SK-N-SH (cell line): ENCODE measurements at regions not wholly inside any gene's neighbourhood (a gene's known extent, or its start where the extent isn't known, plus 50 kb on each side); places are given as distances from the start of the nearest gene placed in this dataset.

Experiments used
- NRF1 ChIP-seq: IDR thresholded peaks from 2 replicates; pipeline ENCODE4 v1.6.1; 2012; ENCODE audit warnings: low read depth, mild to moderate bottlenecking, low read length
- POLR2AphosphoS5 ChIP-seq: IDR thresholded peaks from 2 replicates; pipeline ENCODE4 v1.6.1; 2012; ENCODE audit warnings: low read depth, low read length
- RAD21 ChIP-seq: IDR thresholded peaks from 2 replicates; pipeline ENCODE4 v1.6.1; 2012; ENCODE audit warnings: mild to moderate bottlenecking, low read length
- SMC3 ChIP-seq: IDR thresholded peaks from 2 replicates; pipeline ENCODE4 v1.6.1; 2012; ENCODE audit warnings: low read depth, low read length, improper control_type of control experiment
- TAF1 ChIP-seq: IDR thresholded peaks from 2 replicates; pipeline ENCODE4 v1.6.1; 2012; ENCODE audit warnings: low read depth, mild to moderate bottlenecking, low read length, moderate library complexity, borderline replicate concordance
- TF ChIP-seq, protein P1 (sequence below): IDR thresholded peaks from 2 replicates; pipeline ENCODE4; 2012
- TF ChIP-seq, protein P2 (sequence below): fragments of 200-600 bp; sonication (generic); IDR thresholded peaks from 2 replicates; pipeline ENCODE4 v1.6.1; 2017; ENCODE audit warnings: antibody characterized with exemption, mild to moderate bottlenecking, moderate library complexity

DNA sequence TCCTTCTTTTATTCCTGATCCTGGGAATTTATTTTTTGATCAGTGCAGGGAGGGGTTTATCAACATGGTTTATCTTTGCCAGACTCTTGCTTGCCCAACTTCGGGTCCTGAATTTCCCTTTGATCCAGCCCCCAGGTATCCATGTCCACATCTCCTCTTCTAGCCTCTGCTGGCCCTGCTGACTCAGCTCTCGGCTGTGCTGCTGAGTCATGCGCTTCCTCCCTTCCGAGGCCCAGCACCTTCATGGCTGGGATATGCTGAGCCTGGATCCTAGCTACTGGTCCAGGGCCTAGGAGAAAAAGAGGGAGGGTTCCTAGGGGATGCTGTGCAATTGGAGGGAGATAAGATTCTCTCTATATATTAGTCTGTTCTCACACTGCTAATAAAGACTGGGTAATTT, 380.7 kb upstream of the SHH start:
- no peak for TF ChIP-seq SMC3
- TF ChIP-seq POLR2AphosphoS5, result no peak
- TF ChIP-seq RAD21, result no peak
- TF ChIP-seq, protein P1, sequence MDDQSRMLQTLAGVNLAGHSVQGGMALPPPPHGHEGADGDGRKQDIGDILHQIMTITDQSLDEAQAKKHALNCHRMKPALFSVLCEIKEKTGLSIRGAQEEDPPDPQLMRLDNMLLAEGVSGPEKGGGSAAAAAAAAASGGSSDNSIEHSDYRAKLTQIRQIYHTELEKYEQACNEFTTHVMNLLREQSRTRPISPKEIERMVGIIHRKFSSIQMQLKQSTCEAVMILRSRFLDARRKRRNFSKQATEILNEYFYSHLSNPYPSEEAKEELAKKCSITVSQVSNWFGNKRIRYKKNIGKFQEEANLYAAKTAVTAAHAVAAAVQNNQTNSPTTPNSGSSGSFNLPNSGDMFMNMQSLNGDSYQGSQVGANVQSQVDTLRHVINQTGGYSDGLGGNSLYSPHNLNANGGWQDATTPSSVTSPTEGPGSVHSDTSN, result no peak
- TF ChIP-seq, protein P2, sequence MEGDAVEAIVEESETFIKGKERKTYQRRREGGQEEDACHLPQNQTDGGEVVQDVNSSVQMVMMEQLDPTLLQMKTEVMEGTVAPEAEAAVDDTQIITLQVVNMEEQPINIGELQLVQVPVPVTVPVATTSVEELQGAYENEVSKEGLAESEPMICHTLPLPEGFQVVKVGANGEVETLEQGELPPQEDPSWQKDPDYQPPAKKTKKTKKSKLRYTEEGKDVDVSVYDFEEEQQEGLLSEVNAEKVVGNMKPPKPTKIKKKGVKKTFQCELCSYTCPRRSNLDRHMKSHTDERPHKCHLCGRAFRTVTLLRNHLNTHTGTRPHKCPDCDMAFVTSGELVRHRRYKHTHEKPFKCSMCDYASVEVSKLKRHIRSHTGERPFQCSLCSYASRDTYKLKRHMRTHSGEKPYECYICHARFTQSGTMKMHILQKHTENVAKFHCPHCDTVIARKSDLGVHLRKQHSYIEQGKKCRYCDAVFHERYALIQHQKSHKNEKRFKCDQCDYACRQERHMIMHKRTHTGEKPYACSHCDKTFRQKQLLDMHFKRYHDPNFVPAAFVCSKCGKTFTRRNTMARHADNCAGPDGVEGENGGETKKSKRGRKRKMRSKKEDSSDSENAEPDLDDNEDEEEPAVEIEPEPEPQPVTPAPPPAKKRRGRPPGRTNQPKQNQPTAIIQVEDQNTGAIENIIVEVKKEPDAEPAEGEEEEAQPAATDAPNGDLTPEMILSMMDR, result no peak
- TF ChIP-seq TAF1, result no peak
- TF ChIP-seq NRF1, result no peak
